ENCODE measurements at regions not wholly inside any gene's neighbourhood (a gene's known extent, or its start where the extent isn't known, plus 50 kb on each side); places are given as distances from the start of the nearest gene placed in this dataset.
"Not testable (repeated sequence)": the region's sequence is repeated elsewhere in the genome, so short reads cannot be mapped to it uniquely, and the experiment has no call there.

DNA sequence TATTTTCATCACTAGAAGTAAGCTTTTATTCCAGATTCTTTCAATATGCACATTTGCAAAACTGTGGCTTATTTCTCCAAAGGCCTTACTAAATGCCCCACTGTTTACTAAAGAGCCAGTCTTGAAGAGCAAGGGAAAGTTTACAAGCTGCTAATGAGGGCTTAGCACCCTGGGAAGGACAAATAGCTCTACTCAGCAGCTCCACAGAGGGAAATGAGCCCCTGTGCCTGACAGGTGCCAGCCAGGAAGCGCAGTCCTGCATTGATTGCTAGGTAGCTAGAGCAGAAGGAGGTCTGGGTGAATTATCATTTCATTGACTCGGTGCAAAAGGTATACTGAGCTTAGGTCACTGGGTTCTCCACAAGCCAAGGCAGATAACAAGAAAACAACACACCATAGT lies 307.0 kb downstream of the SETD4 start:
- no peak for DNase-seq

DNA sequence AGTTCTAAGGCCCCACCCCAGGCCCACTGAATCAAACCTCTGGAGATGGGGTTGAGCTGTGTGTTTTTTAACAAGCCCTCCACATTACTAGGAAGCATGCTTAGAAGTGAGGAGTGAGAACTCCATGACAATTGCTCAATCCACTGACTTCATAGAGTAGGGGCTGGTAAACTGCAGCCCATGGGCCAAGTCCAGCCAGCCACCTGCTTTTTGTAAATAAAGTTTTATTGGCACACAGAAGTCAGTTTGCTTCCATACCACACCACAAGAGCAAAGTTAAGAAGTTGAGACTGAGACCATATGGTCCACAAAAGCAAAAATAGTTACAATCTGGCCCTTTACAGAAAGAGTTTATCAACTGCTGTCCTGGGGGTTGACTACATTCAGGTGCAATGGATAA lies 309.2 kb downstream of the SETD4 start:
- DNase-seq: no peak

DNA sequence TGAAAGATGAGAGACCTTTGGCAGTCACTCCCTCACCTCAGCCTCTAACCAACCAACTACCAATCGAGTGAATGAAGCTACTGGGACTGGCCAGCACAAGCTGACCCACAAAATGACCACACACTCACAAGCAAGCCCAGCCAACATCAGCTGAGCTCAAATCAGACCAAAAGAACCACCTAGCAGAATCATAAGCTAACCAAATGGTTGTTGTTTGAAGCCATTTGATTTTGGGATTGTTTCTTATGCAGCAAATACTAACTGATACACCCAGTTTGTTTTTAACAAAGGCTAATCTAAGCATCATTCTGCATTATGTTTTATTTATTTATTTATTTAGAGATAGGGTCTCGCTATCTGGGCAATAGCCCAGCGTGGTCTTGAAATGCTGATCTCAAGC lies 310.4 kb downstream of the SETD4 start:
- DNase-seq: no peak

DNA sequence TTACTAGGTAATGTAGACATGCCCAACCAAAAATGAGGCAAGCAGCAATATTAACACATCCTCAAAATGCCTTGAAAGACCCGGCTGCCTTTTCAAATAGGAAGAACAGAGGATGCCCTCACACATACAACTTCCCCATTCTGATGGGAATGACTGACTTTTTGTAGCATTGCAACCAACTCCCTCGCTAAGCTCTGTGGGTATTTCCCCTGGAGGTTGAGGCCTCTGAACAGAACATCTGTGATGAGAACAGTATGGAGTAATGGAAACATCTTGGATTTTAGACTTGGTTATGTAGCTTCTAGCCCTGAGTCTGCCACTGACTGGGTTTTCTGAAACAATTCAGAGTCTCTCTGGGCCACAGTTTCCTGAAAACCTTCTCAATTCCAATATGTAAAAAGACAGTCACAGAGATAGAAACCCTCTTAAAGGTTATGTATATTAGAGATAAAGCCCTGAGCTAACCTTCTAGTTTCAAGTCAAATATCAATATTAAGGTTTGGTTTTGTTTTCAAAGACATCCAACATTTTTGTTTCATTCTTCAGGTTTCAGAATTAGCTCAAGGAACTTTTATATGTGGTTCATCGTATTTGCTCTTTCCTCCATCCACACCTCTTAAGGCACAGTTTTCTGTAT lies 311.5 kb downstream of the SETD4 start:
- DNase-seq: peak in 1 of 56 donors; percentile 4

DNA sequence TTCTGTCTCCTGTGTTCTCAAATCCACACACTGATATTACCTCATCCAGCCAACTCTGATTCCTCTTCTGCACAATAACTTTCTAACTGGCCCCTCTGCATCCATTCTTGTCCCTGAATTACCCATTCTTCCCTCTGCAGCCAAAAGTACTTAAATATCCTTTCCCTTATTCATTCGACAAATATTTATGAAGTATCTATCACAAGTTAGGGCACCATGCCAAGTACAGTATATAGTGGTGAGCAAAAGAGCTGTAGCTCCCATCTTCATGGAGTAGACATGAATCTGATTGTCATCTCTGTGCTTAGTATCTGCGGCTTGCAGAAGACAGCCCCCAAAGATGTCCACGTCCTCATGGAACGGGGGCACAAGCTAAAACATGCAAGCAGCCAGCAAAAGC lies 316.8 kb downstream of the SETD4 start:
- DNase-seq: no peak

DNA sequence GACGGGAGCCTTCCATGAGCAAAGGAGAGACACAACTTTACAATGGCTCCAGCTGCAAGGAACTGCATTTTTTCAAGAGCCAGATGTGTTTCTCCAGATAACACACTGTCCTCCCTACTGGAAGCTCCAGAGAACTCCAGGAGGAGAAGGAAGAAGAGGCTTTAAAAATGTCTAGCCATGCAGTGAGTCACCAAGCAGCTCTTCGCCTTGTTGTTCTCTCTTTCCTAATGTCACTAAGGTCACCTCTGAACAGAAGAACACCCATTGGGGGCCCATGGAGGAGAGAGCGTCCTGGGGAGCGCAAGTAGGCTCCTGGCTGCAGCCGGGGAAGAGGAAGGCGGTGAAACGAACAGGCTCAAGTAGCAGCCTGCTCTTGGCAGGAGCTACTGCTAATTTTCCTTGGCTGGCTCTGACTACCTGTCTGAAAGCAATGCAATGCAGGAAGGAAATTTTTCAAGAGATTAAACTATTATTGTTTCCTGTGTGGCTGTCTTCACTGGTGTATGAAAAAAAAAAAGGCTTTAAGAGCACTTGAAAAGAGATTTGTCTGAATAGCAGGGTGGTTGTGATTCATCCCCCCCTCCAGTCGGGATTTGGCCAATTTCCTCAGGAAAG lies 321.9 kb downstream of the SETD4 start:
- DNase-seq: no peak

DNA sequence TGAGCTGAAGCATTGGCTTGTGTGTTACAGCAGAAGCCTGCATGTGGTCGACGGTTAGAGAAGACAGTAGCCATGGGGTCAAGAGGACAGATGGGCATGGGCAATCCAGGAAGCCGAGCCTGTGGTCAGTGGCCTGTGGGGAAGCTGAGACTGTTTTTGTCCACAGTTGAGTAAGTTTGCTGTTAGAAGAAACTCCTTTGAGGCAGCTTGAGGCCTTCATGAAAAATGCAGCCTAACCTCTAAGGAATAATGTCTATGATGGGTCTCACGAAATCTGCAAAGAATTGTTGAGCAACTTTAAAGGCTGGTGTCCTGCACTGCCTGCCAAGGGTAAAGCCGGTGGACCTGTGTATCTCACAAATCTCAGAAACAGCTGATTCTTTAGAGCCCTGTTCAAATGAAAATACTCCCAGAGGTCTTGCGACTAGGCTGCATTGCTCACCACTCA lies 322.4 kb downstream of the SETD4 start:
- peak in 10 of 56 donors; percentile 3 to 36 (median 14) for DNase-seq

DNA sequence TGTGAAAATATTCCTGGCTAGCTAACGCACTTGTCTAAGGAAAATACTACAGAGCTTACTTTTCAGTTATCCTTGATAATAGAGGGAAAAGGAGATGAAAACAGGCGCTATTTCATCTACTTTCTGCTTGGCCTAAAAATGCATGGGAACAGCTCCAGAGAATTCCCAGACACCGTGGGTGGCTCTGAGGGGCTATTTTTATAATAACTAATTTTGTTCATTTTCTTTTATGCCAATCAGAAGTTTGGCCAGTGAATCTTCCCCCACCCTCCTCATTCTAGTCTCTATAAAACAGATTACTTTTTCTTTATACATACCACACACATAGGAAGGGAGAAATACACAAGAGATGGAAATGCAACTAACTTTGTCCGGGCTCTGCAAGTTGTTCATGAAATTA lies 322.9 kb downstream of the SETD4 start:
- no peak for DNase-seq

DNA sequence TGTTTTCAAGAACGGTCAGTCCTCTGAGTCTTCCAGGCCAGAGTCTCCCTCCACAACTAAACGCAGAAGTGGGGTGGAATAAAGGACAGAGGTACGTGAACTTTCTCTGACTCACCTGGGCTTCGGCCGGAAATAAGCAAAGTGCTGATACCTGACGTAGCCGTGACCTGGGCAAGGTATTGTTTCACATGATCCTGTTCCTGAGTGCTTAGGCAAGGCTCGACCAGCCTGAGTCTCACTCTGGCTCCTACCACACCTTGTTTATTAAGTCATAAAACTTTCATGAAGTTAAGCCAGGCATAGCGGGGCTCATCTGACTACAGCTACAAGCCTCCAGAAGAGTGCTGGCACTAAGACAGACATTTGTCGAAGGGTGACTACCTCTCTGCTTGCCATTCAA lies 327.5 kb downstream of the SETD4 start:
- no peak for DNase-seq

DNA sequence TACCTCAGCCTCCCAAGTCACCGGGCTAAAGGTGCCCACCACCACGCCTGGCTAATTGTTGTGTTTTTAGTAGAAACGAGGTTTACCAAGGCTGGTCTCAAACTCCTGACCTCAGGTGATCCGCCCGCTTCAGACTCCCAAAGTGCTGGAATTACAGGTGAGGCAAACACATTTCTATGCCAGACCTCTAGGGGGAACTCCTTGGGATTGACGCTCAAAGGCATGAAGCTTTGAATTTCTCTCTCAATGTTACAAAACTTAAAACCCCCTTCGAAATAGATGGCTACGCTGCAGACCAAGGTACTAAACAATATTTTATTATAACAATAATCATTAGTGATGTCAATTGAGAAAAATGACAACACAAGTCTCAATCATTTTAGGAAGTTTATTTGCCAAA lies 330.0 kb downstream of the SETD4 start:
- no peak for DNase-seq

DNA sequence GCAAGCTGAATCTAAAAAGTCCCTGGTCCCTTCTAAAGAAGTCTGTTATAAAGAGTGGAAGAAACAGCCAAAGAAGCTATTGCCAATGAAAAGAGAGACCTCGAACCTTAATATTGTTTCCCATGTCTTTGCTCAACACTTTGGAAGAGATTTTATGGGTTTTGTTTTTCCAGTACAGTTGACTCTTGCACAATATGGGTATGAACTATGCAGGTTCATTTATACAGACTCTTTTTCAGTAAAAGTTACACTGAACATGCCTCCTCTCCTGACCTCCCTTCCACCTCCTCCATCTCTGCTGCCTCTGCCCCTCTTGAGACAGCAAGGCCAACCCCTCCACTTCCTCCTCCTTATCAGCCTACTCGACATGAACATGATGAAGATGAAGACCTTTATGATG lies 332.5 kb downstream of the SETD4 start:
- no peak for DNase-seq

DNA sequence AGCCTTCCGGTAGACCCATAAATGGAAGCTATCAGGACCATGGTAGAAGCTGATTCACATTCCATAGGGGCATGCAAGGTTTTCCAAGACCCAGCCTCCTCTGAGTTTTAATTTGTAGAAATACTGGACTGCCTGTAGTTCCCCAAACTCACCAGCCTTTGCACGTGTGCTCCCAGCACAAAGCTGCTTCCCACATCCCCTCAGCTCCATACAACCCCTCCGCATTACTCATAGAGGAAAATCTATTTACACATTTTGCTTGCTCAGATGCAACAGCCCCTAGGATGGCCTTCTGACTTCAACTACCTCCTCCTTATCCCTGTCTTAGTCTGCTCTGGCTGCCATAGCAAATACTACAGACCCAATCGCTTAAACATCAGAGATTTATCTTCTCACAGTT lies 336.2 kb downstream of the SETD4 start:
- DNase-seq: no peak

DNA sequence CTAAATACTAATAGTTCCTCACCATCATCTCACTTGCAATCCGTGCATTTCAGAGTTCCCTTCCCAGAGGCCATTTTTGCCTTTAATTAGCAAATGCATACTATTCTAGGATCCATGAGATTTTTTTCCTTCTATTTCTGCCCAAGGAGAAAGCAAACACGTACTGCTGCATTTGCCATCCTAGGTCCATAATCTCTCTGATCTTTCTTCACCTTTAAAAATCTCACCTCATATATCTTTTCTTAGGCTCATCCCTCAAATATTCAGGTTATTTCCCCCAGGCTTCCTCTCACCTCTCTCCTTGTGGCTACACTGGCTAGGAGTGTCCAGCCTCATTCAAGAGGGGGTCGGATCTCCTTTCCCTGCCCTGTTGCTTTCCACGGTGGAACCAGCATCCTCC lies 338.6 kb downstream of the SETD4 start:
- DNase-seq: no peak

DNA sequence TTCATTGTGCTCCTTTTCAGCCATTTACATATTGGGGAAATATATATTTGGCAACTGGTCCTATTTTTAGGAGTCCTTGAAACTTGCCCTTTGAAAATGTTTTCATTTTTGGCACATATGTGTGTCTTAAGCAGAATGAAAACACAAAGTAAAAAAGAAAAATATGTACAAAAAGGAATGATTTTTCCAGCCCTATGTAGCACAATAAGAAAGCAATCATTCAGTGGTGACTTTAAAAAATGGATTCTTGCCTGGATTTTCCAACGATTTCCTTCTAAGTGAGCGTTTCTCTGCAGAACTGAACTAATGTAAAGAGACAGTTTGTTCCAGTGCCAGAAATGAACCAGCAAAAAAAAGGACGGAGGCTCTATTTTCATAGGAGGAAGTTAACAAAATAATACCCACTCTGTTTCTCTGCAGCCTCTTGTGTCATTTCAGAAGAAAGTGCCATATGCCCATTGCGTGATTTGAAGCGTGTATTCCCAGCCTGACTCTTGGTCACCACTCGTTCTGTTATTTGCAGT lies 340.1 kb downstream of the SETD4 start:
- DNase-seq: peak in 10 of 56 donors; percentile 1 to 56 (median 13)

DNA sequence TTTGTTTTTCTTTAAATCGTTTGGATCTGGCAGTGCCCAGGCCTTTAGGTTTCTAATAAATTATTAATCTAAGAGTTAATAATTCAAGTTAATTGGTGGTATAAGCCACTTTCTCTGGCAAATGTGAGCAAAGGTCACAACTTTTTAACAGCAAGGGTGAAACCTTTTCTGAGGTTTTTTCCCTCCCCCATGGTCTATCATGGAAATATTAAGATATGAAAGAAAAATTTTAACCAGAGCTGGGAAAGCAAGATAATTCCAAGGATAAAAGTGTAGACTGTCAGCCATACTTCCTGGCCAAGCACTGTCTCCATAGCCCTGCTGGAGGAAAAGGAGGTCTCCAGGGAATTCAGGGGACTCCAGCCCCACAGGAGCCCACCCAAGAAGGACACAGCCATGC lies 341.2 kb downstream of the SETD4 start:
- DNase-seq: no peak

DNA sequence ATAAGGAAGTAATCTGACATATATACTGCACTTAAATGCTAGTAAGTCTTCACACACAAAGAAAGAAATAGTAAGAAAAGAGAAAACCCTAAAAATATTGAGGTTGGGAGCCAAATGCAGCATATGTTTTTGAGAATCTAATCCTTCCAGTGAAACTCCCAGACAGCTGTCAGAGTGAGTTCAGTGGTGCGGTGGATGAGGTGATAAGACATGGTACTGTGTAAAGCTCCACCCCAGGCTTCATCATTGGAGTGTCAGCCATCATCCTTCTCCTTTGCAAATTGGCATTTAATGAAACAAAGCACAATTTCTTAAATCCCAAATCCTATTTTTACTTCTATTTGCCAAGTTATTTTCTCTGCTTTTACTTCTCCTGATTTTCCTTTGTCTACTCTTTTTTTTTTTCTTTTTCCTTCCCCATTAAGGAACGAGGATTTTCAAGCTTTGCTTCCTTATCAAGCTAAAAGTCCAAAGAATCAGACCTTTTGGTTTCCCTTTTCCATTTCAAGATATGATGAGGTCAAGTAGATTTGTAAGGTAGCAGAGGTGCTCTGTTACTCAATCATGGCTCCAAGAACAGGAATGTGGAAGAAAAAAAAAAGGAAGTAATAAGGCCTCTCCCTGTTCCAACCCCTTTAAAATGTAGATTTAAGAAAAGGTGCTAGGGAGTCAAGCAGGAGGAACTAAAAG lies 343.3 kb downstream of the SETD4 start:
- DNase-seq: no peak

DNA sequence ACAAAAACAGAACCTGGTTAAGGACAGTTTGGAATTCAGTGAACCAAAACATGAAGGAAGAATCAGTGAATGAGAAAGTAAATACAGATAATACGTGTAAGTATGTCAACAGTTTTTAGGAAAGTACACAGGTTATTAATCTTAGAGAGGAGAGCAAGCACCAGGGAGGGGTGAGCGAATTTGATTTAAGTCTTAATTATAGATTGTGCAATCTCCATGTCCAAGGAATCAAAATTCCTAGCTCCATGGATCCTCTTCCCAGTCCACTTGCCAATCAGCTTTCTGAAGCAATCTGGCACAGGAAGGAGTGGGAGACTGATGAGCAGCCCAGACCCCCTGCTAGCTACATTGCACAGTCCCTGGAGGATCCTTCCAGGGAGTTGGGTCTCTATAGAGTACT lies 346.4 kb downstream of the SETD4 start:
- DNase-seq: no peak

DNA sequence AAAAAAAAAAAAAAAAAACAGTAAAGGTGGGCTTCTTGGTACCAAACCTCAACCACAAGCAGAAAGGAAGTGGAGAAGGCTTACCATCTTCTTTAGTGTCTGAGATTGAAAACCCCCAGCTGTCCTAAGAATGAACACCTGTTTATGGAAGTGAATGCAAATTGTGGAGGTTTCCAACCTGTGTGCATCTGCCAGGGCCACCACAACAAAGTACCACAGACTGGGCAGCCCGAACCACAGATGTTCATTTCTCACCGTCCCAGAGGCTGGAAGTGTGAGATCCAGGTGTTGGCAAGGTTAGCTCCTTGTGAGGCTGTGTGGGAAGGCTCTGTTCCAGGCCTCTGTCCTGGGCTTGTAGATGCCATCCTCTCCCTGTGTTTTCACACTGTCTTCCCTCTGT lies 348.7 kb downstream of the SETD4 start:
- no peak for DNase-seq

DNA sequence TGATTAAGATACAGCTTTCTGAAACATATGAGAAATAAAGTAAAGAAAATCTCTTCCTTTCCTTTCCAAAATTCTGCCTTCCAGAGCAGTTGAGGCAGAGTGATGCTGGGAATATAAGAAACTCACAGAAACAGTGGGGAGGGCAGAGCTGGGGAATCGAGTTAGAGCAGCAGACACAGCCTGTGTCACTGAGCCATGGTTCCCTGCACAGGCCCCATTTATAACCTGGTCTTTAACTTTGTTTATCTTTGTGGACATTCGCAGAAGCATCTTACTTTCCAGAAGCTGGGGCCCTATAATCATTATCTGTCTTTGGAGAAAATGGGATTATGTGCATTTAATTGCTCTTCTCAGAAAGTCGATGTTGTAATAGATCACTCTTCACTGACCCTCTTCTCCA lies 349.1 kb downstream of the SETD4 start:
- DNase-seq: no peak

DNA sequence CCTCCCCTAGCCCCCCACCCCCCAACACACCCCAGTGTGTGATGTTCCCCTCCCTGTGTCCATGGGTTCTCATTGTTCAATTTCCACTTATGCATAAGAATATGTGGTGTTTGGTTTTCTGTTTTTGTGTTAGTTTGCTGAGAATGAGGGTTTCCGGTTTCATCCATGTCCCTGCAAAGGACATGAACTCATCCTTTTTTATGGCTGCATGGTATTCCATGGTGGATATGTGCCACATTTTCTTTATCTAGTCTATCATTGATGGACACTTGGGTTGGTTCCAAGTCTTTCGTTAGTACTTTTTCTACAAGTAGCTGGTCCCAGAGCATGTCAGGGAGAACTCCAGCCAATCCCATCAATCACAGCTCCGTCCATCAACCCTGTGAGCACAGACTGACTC lies 350.3 kb downstream of the SETD4 start:
- not testable (repeated sequence) for DNase-seq

DNA sequence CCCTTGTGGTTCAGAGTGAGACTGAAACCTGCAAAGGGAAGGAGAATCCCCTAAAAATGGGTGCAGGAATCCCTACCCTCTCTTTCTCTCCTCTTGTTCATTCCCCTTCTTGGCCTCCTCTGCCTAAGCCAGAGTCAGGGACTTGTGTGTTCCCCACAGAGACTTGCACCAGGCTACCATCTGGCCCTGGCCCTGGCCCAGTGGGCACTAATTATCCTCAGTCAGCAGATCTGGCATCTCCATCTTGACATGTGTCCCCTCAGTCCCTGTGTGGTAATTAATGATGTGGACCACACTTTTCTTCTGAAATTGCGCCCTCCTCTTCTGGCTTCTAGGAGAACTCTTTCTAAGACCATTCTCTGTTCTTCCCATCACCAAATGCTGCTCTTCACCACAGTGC lies 354.4 kb downstream of the SETD4 start:
- DNase-seq: no peak

DNA sequence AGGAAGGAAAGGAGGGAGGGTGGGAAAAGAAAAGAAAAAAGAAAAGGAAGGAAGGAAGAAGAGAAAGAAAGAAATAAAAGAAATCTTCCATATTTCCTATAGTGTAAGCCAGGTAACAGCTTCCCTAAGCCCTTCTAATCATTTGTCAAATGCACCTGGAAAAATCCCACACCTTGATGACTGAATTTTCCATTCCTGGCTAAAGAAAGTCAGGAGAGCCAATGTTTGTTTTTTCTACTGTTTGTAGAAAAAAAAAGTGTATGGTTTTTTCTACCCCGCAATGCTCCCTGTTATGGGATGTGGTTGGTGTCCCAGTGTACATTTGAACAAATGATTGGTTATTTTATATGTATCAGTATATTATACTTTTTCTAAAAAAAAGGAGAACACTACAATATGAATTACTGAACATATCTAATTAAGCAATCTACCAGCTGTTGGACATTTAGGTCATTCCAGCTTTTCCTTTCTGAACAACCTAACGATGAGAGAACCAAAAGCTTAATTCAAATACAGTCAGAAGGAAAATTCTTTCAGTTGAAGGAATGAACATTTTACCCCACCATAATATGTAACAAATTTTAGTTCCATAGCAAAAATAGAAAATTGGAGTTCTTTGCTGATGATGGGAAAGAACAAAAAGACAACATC lies 355.0 kb downstream of the SETD4 start:
- DNase-seq: no peak
